ENCODE measurements at regions not wholly inside any gene's neighbourhood (a gene's known extent, or its start where the extent isn't known, plus 50 kb on each side); places are given as distances from the start of the nearest gene placed in this dataset.

DNA sequence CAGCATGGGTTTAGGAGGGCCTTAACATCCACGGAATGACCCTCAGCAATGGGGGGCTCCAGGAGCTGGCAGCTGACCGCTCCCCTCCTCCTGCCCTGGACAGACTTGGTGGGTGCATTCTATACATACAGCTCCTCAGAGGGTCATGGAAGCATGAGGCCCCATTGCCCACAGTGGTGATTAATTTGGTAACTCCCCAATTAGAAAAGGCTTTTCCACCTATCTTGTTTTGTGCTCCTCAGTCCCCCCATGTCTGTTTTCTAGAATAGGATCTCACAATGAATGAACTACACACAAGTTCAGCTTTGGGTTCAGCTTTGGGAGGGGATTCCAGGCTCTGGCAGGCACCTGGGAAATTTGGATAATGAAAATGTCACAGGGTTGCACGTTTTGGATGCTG is 707.8 kb downstream of the UQCRFS1 start:
- DNase-seq (ENCODE audit: low spot score): no peak

DNA sequence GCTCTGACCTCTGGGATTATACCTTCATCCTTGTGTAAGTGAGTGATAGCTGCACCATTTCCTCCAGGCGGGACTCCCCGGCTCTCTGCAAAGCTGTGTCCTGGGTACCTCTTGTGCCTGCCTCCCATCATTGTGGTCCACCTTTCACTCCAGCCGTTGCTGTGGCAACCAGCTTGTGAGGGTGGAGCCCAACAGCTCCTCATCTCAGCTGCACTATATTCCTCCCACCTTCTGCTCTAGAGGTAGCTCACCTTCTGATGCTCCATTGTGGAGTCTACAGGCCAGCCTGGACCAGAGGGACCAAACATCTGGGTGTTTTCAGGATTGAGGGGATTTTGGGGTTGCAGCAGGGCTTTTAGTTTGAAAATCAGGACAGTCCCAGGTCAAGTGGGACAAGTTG is 708.2 kb downstream of the UQCRFS1 start:
- no peak for DNase-seq (ENCODE audit: low spot score)

DNA sequence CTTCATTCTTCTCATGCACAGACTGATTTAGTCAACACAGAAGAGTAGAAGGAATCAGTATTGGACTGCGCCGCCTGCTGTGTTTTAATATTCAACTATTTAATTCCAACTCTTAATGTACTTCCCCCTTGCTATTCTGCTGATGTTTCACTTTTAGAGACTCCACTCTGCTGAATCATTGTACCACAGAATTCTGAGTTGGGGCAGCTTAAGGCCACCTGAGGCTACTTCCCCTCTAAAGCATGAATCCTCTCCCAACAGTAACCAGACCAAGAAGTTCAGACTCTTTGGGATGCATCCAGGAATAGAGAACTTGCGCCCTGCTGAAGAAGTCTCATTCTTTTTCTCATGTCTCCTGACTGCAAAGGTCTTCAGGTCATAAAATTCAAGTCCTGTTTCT is 708.8 kb downstream of the UQCRFS1 start:
- no peak for DNase-seq (ENCODE audit: low spot score)

DNA sequence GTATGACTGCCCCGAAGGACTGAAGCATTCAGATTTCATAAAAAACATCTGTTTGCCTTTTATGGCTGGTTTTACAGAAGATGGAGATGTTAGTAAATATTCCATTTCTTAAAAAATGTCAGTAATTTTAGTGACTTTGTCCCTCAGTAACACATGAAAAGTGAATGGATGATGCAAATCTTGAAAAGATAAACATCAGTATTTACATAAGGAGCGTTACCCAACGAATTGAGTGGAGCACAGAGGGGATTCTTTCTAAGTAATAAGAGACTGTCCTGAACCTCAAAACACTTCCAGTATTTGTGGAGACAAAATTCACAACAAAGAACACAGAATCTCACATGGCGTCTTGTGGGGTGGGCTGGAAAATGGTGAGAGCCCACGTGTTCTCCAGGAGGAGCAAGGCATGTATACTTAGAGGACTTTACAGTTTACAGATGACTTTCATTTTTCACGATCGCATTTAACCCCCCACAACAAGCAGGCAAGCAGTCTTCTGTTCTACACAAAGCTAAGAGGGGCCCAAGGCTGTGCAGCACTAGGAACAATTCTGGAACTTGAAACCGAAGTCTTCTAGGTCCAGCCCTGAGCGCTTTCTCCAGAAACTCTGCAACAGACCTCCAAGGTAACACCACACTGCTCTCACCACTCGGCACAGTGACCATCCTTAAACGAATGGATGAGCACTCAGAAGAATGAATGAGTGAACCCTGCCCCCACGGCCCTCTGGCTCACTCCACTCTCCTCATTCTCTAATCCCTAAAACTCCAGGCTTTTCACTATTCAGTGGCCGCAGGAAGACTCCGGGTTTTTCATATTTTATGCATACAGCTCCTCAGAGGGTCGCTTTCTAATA is 709.8 kb downstream of the UQCRFS1 start:
- DNase-seq (ENCODE audit: low spot score): no peak

DNA sequence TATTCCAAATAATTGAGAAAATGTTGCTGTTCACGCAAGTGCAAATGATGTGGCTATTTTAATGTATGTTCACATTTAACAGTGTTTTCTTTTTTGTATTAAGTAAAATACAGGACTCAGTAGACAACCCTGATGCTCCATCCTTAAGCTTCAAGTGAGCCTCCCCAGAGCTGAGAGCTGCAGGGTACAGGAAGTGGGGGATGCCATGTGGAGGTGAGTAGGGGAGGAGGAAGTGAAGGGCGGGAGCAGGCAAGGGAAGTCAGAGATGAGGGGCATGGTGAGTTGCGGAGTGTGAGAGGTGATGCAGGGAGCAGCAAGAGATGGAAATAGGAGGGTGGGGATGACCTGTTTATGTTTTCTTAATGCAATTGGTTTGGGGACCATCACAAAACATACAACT is 711.0 kb downstream of the UQCRFS1 start:
- DNase-seq (ENCODE audit: low spot score): no peak

DNA sequence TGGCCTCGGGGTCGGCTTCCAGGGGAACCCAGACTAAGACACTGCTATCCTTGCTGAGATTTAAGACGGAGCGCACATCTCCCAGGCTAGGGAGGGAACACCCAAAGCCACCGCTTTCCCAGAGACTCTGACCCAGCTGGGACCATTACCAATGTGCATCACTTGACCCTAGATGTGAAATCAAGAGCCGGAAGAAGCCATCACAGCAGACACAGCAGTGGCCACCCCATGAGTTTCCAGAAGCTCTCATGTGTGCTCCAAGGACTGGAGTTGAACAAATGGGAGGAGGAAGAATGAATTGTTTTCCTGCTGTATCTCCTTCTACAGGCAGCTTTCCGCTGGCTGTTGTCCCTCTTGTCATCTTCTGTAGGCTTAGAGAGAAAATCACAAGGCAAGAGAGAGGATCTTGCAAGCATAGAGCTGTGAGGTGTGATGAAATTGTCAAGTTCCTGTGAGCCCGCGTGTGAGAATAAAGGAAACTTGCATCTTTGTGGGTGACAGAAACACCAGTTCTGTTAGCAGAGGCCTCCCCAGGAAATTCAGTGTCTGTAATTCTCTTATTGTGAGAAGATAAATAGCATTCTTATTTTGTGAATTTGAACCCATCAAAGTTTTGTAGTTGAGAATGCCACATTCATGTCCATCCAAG is 711.8 kb downstream of the UQCRFS1 start:
- DNase-seq (ENCODE audit: low spot score): no peak

DNA sequence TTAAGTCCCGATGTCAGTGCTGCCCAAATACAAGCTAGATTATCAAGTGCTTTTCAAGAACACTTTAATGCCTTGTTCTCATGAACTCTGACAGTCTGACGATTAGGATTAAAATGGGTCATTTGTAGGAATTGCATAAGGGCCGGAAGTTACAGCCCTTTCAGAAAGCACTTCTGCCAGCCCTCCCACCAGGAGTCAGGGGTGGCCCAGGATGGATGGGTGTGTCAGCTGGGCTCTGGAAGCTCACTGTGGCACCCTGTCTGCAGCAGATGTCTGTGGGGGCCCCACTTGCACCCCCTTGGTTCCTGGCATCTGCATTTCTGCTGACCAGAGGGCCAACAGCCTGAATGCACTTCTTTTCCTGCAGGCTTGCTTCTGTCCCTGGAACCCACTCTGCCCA is 712.7 kb downstream of the UQCRFS1 start:
- no peak for DNase-seq (ENCODE audit: low spot score)

DNA sequence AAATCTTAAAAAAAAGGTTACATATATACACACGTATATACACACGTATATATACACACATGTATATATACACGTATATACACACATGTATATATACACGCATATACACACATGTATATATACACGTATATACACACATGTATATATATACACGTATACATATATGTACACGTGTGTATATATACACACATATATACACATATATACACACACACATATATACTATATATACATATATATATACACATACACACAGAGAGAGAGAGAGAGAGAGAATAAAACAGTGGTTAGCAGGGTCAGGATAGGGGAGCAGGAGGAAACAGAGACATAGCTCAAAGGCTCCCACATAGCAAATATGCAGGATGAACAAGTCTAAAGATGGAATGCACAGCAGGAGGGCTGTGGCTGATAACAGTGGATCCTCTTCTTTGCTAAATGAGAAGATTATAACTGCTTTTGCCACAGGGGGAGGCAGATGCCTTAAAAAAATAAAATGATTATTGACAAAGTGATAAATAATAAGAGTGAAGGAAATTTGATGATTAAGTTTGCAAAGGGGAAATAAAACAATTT is 714.5 kb downstream of the UQCRFS1 start:
- DNase-seq (ENCODE audit: low spot score): no peak

DNA sequence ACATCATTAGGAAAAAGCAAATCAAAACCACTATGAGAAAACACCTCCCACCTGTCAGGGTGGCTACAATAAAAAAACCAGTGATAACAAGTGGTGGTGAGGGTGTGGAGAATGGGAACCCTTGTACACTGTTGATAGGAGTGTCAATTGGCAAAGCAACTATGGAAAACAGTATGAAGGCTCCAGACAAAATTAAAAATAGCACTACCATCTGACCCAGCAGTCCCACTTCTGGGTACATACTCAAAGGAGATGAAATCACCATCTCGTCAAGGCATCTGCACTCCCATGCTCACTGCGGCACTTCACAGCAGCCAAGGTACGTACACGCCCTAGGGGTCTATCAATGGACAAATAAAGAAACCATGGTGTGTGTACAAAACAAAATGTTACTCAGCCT is 715.1 kb downstream of the UQCRFS1 start:
- DNase-seq (ENCODE audit: low spot score): no peak

DNA sequence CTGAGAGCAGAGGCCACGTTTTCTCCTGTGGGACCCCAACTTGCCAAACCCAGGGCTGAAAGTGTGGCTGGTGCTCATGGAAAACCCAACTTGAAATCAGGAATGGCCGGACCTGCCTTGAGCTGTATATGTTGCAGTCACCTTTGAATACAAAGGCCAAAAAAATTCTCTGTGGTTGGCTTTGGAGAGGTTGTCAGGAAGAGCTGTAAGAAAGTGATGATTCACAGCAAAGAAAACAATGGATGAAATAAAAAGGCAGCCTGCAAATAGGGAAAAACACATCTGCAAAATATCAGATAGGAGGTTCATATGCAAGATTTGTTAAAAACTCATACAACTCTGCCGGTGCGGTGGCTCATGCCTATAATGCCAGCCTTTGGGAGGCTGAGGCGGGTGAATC is 715.8 kb downstream of the UQCRFS1 start:
- DNase-seq (ENCODE audit: low spot score): no peak

DNA sequence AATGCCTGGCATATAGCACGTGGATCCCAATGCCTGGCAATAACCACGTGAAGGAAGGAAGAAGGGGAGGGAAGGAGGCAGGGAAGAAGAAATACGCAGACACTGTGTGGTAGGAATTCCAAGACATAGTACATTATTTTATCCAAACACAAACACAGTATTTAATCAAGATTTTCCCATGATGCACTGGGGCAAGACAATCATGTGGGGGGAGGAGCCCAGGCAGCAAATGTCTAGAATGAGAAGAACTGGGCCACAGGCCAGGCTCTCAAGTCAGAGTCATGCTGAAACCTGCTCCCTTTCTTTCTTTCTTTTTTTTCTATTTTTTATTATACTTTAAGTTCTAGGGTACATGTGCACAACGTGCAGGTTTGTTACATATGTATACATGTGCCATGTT is 717.9 kb downstream of the UQCRFS1 start:
- DNase-seq (ENCODE audit: low spot score): no peak

DNA sequence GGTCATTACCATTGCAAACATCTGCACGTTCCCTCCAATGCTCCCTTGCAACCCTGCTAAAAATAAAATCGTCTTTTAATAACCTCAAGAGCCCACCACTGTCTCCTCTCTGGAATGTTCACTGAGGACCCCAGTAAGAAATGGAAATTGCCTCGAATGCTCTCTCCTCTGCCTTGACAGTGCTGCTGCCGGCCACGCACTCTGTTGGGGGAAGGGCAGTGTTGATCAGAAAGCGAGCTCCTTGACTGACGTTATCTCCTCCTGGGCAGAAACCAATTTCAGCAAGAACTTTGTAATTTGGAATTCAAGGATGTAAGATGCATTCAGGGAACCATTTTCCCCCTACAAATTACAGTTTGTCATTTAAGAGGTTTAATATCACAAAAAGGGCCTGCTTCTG is 718.5 kb downstream of the UQCRFS1 start:
- DNase-seq (ENCODE audit: low spot score): no peak

DNA sequence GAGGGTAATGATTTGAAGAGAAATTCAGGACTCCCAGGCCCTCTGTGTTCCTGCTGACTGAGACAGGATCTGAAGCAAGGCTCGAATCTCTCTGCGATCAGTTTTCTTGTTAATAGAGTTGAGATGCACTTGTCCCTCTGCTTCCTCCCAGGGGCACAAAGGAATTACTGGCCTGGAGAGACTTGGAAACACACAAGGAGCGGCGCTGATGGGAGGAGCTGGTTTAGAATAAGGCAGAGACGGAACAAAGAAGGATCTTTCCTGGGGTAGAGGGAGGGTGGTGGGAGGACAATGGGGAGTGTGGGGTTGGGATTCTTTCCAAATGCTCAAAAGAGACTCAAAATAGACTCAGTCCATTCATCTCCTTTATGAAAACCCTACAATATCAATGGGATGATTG is 719.1 kb downstream of the UQCRFS1 start:
- DNase-seq (ENCODE audit: low spot score): no peak

DNA sequence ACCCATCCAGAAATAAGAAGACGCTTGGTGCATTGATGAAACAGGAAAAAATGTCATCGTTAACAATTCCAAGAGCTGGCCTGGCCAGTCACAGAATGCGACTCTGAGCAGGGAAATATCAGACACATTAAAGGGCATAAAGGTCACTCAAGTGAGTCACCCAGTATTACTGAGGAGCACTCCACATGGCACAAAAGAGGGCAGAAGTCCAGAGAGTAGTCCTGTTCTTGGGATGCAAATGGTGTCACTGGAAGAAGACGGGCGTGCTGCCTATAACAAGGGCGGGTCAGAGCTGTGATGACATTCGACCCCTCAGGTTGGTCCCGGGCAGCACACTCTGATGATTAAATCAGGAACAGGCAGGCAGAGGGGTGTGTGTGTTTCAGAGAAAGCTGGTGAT is 720.3 kb downstream of the UQCRFS1 start:
- no peak for DNase-seq (ENCODE audit: low spot score)

DNA sequence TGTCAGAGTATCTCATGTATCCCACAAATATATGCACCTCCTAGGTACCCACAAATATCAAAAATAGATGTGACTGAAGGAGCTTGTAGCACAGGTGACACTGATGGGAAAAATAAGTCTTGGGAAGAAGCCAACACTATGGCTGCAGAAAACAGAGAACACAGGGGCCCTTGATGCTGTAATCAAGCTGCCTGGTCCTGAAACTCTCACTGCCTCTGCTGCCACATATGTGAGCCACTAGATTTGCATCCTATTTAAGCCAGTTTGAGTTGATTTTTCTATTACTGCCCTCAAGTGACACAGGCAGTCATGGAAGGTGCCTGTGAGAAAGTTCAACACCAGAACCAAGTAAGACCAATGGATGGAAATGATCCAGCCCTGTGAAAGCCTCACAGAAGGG is 720.8 kb downstream of the UQCRFS1 start:
- no peak for DNase-seq (ENCODE audit: low spot score)

DNA sequence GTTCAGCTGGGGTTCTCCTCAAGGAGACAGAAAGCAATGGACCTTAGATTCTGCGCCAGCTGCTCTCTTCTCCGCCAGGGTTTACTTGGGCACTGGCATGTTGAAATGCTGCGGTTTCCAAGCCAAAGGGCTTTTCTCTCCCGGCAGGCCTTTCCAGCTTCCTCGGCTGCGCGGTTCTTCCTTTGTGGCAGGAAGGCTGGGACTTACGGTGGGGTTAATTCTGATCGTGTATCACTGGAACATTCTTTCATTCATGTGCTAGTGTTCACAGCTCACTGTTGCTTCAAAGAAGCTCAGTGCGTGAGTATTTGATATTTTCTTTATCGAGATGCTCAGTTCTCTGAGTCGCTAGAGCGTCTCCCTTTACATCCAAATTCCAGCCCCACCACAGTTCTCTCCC is 723.2 kb downstream of the UQCRFS1 start:
- DNase-seq (ENCODE audit: low spot score): no peak

DNA sequence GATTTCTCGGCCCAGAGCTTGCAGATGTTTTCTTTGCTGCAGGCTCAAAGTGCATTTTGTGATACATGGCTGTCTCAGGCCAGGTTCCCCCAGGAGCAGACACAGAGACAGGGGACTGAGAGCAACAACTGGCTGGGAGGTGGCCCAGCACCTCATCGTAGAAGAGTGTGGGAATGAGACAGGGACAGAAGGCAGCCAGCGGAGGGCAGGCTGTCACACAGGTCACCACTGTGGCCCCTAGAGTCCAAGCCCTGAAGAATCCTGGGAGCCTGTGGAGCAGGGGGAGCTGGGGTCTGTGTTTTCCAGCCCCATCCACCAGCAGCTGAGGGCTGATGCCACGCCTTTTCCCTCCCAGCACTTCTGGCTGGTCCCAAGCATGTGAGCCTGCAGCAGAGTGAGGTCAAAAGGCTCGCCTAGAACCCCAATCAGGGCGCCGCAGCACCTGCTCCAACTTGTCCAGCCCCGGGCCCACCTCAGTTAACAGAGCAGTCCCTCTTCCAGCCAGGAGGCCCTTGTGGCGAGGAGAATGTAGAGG is 723.8 kb downstream of the UQCRFS1 start:
- no peak for DNase-seq (ENCODE audit: low spot score)

DNA sequence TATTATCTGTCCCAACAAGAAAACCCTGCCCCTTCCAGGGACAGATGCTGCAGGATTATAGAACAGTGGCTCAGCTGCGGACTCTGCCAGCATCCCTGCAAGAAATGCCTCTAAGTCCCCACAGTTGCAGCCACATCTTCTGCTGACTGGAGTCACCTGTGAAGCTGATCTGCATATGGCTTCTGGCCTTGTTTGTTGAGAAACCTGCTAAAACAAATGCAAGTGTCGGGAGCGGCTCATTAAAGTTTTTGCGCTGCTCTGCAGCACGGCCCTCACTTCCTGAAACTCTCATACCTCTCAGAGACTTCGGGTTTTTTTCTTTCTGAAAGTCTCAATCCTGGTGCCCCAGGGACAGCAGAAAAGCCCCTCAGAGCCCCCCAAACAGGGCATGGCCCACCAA is 725.0 kb downstream of the UQCRFS1 start:
- DNase-seq (ENCODE audit: low spot score): no peak

DNA sequence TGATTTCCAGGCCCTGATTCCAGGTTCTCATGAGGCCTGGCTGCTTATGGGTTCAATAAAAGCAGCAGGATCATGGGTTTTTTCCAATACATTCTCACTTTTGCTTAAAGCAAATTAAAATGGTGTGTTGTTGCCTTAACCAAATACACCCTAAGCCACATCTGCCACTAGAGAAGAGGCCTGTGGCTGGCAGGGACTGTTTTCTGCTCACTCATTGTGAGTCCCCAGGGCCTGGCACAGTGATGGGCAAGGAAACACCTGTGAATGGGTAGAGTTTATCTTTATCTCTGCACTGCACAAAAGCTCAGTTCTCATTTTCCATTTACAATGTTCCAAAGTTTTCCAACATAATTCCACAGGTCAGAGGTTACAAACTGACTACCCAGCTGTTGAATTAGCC is 726.0 kb downstream of the UQCRFS1 start:
- DNase-seq (ENCODE audit: low spot score): no peak

DNA sequence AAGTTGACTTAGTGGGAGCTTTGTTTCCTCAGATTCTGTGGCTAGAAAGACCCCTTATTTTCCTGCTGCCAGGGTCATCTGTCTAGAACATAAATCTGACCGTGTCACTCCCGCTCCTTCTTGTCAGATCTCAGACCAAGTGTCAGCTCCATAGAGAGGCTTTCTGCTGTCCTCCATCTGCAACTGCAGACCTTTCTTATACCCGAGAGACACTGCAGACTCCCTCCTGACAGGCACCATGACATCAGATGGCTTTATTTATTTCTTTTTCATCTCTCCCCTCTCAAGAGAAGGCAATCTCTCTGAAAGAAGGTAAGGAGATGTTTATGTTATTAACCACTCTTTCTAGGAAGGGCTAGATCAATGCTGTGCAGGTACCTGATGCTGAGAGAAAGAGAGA is 726.5 kb downstream of the UQCRFS1 start:
- no peak for DNase-seq (ENCODE audit: low spot score)

DNA sequence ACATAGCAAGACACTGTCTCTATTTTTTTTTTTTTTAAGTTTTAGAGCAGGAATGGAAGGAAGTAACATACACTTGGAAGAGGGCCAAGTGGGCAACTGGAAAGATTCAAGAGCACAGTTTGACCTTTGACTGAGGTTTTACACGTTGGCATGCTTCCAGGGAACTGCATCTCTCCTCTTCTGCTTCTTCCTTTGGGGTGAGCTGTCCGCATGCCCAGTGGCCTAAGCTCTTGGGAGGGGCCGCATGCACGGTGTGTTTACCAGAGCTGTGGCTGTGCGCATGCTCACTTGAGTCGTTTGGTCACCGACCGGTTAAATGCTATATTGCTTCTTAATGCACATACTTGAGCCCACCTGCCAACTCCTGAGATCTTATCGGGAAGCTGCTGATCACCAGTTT is 727.7 kb downstream of the UQCRFS1 start:
- DNase-seq (ENCODE audit: low spot score): no peak

DNA sequence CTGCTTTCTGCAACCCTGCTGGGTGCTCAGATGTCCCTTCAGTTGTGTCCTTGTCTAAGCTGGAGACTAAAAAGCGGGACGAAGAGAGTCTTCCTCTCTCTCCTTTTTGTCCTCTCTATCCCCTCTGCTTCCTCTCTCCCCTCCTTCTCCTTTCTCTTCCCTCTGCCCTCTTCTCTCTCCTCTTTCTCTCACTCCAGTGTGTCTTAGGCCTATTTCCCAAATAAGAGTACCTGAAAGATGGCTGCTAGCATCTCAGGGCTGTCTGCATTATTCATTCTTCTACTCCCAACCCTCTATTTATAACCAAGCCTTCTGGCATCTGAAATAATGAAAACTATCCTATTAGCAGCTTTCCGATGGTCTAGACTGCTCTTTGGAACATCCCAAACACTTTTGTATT is 729.8 kb downstream of the UQCRFS1 start:
- no peak for DNase-seq (ENCODE audit: low spot score)

DNA sequence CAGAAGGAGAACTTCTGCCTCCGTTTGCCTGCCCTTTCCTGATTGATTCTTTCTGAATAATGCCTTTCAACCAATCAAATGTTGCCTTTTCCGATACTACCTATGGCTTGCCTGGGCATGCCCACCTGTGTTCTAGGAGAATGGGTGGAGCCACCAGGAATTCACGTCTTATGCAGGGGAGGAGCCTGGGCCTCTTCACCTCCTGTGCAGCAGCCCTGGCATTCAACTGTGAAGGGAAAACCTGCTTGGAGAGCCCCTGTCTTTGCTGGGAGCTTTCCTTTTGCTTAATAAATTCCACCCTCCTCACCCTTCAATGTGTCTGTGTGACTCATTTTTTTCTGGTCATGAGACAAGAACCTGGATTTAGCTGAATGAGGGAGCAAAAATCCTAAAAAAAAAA is 730.7 kb downstream of the UQCRFS1 start:
- no peak for DNase-seq (ENCODE audit: low spot score)
